H9 (cell line): ENCODE measurements at regions not wholly inside any gene's neighbourhood (a gene's known extent, or its start where the extent isn't known, plus 50 kb on each side); places are given as distances from the start of the nearest gene placed in this dataset.

Source experiments
- DNase-seq: peaks from one replicate; pipeline ENCODE4 v3.0.0-alpha.2; 2017
- H2AFZ ChIP-seq: one replicate; pipeline ENCODE4 v1.6.1; 2013; ENCODE audit warnings: mild to moderate bottlenecking, low read length, control low read depth, moderate library complexity
- H2AK5ac ChIP-seq: 2 replicates; pipeline ENCODE4 v1.6.1; 2013; ENCODE audit warnings: low read length, control low read depth, mixed read lengths; ENCODE audit not compliant: insufficient read length
- H2BK120ac ChIP-seq: one replicate; pipeline ENCODE4 v1.6.1; 2013; ENCODE audit warnings: low read depth, mild to moderate bottlenecking, low read length, control low read depth, inconsistent platforms; ENCODE audit not compliant: poor library complexity, severe bottlenecking
- H2BK12ac ChIP-seq: 2 replicates; pipeline ENCODE4 v1.6.1; 2013; ENCODE audit warnings: low read length, control low read depth, mixed read lengths, low read depth; ENCODE audit not compliant: insufficient read length
- H2BK15ac ChIP-seq: 2 replicates; pipeline ENCODE4 v1.6.1; 2013; ENCODE audit warnings: low read depth, low read length, control low read depth
- H2BK20ac ChIP-seq: one replicate; pipeline ENCODE4 v1.6.1; 2013; ENCODE audit warnings: low read depth, mild to moderate bottlenecking, low read length, control low read depth, inconsistent platforms; ENCODE audit not compliant: poor library complexity, severe bottlenecking
- H2BK5ac ChIP-seq: 2 replicates; pipeline ENCODE4 v1.6.1; 2013; ENCODE audit warnings: low read length, control low read depth, mixed read lengths; ENCODE audit not compliant: insufficient read length
- H3K14ac ChIP-seq: 2 replicates; pipeline ENCODE4 v1.6.1; 2013; ENCODE audit warnings: low read length, control low read depth; ENCODE audit not compliant: insufficient read depth
- H3K18ac ChIP-seq: 2 replicates; pipeline ENCODE4 v1.6.1; 2013; ENCODE audit warnings: low read depth, mild to moderate bottlenecking, mixed read lengths, low read length, control low read depth; ENCODE audit not compliant: insufficient read length
- H3K23ac ChIP-seq: 2 replicates; pipeline ENCODE4 v1.6.1; 2013; ENCODE audit warnings: low read length, control low read depth, mixed read lengths, low read depth; ENCODE audit not compliant: insufficient read length
- H3K23me2 ChIP-seq: 2 replicates; pipeline ENCODE4 v1.6.1; 2013; ENCODE audit warnings: low read depth, mild to moderate bottlenecking, mixed read lengths, low read length, control low read depth; ENCODE audit not compliant: insufficient read length, poor library complexity, severe bottlenecking
- H3K27ac ChIP-seq: 2 replicates; pipeline ENCODE4 v1.5.1; 2013; ENCODE audit warnings: low read length, control low read depth, mixed read lengths, low read depth; ENCODE audit not compliant: insufficient read length
- H3K27me3 ChIP-seq: 2 replicates; pipeline ENCODE4 v1.6.1; 2013; ENCODE audit warnings: low read length, control low read depth, inconsistent platforms; ENCODE audit not compliant: insufficient read depth
- H3K4ac ChIP-seq: 2 replicates; pipeline ENCODE4 v1.6.1; 2013; ENCODE audit warnings: low read depth, mild to moderate bottlenecking, control low read depth, inconsistent platforms, low read length, moderate library complexity
- H3K4me1 ChIP-seq: 2 replicates; pipeline ENCODE4 v1.6.1; 2013; ENCODE audit warnings: low read length, control low read depth, inconsistent platforms; ENCODE audit not compliant: insufficient read depth
- H3K4me2 ChIP-seq: 2 replicates; pipeline ENCODE4 v1.6.1; 2013; ENCODE audit warnings: low read length, control low read depth, mixed read lengths; ENCODE audit not compliant: insufficient read length, insufficient read depth
- H3K56ac ChIP-seq: 2 replicates; pipeline ENCODE4 v1.6.1; 2013; ENCODE audit warnings: low read depth, mild to moderate bottlenecking, mixed read lengths, low read length, control low read depth; ENCODE audit not compliant: insufficient read length
- H3K79me1 ChIP-seq: 2 replicates; pipeline ENCODE4 v1.6.1; 2013; ENCODE audit warnings: low read depth, mild to moderate bottlenecking, moderate library complexity, low read length, control low read depth, inconsistent platforms; ENCODE audit not compliant: insufficient read depth, poor library complexity, severe bottlenecking
- H3K79me2 ChIP-seq: 2 replicates; pipeline ENCODE4 v1.6.1; 2013; ENCODE audit warnings: low read length, control low read depth, inconsistent platforms; ENCODE audit not compliant: insufficient read depth
- H3K9ac ChIP-seq: 2 replicates; pipeline ENCODE4 v1.6.1; 2013; ENCODE audit warnings: low read length, control low read depth, mixed read lengths; ENCODE audit not compliant: insufficient read length; ENCODE audit errors: extremely low read depth
- H3K9me3 ChIP-seq: one replicate; pipeline ENCODE4 v1.6.1; 2013; ENCODE audit warnings: low read depth, low read length, inconsistent platforms; ENCODE audit not compliant: control insufficient read depth
- H3T11ph ChIP-seq: one replicate; pipeline ENCODE4 v1.6.1; 2013; ENCODE audit warnings: mild to moderate bottlenecking, low read length, control low read depth, inconsistent platforms
- H4K20me1 ChIP-seq: one replicate; pipeline ENCODE4 v1.6.1; 2013; ENCODE audit not compliant: control insufficient read depth, insufficient read length, insufficient read depth
- H4K5ac ChIP-seq: 2 replicates; pipeline ENCODE4 v1.6.1; 2013; ENCODE audit warnings: low read depth, mild to moderate bottlenecking, mixed read lengths, low read length, control low read depth; ENCODE audit not compliant: insufficient read length
- H4K8ac ChIP-seq: replicated peaks from 2 replicates; pipeline ENCODE4 v1.6.1; 2013; ENCODE audit warnings: low read length, control low read depth, mixed read lengths, low read depth; ENCODE audit not compliant: insufficient read length
- H4K91ac ChIP-seq: 2 replicates; pipeline ENCODE4 v1.6.1; 2013; ENCODE audit warnings: low read depth, mild to moderate bottlenecking, moderate library complexity, mixed read lengths, low read length, control low read depth; ENCODE audit not compliant: insufficient read length
- H3K27ac Mint-ChIP-seq, 3 experiments: 2 replicates in 2 of 3; 3 replicates in 1 of 3; pipeline ENCODE4 v1.8.0; 2020 to 2021; ENCODE audit warnings: mixed read lengths in 3 of 3, mild to moderate bottlenecking in 1 of 3, moderate library complexity in 1 of 3
- H3K27me3 Mint-ChIP-seq: 2 replicates; pipeline ENCODE4 v1.8.0; 2021; ENCODE audit warnings: low read depth, mild to moderate bottlenecking, moderate library complexity, mixed read lengths
- H3K36me3 Mint-ChIP-seq, 3 experiments: 2 replicates in 2 of 3; 3 replicates in 1 of 3; pipeline ENCODE4 v1.8.0; 2020 to 2021; ENCODE audit warnings: low read depth in 3 of 3, mixed read lengths in 3 of 3; ENCODE audit not compliant: insufficient read depth in 1 of 3
- H3K4me1 Mint-ChIP-seq, 2 experiments: 2 replicates each; pipeline ENCODE4 v1.8.0; 2020; ENCODE audit warnings: mixed read lengths in 2 of 2
- H3K4me3 Mint-ChIP-seq, 2 experiments: 2 replicates in 1 of 2; 3 replicates in 1 of 2; pipeline ENCODE4 v1.8.0; 2020 to 2021; ENCODE audit warnings: mild to moderate bottlenecking in 2 of 2, mixed read lengths in 2 of 2, moderate library complexity in 1 of 2
- H3K9me3 Mint-ChIP-seq, 2 experiments: 2 replicates in 1 of 2; 3 replicates in 1 of 2; pipeline ENCODE4 v1.8.0; 2020; ENCODE audit warnings: mild to moderate bottlenecking in 2 of 2, mixed read lengths in 2 of 2, moderate library complexity in 1 of 2
- CTCF ChIP-seq: fragments of 200-600 bp; sonication (generic); conservative IDR thresholded peaks from 3 replicates; pipeline ENCODE4 v1.8.0; 2021; ENCODE audit warnings: antibody characterized with exemption, mild to moderate bottlenecking
- WGBS: extraction: QIAGEN DNeasy Blood & Tissue Kit; methylation state at CpG from one replicate; pipeline ENCODE4 v1.1.7; 2013; ENCODE audit warnings: missing lambda C conversion rate, low lambda C conversion rate, mixed read lengths; ENCODE audit not compliant: insufficient read length; ENCODE audit errors: extremely low coverage; 5-methylcytosine and 5-hydroxymethylcytosine counted together

DNA sequence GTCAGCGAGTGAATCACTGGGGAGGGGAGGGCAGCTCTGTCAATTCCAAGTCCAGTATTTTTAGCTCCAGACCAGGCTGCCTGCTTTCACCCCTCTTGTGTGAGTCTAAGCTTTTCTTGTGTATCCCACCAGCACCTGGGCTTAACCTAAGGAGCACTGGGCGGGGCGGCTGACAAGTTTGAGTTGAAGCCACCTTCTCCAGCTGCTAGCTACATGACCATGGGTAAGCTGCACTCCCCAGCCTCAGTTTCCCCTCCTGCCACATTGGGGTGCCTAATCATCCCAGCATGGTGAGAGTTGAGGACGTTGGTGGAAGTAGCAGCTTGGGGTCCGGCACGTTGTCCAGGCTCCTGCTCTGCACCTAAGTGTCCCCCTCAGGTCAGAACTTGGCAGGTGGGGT is 89.8 kb upstream of the PCBD1 start:
- WGBS: no CpG with 5 or more reads among the region's 6 CpGs
- peaks cover 0 to 2% of the 10 kb centered on the region in 2 experiments; a peak in 2 of 5 replicates for H3K9me3 Mint-ChIP-seq

More for the DNA sequence above, 89.8 kb upstream of the PCBD1 start:
- no peak for DNase-seq
- Histone ChIP-seq H3K4me2 (no peak overlapping the region), H4K20me1 (no peaks in the 10 kb centered on the region), H3K27ac (no peak overlapping the region), H3K56ac (no peak overlapping the region), H3K23ac (no peak overlapping the region), H3K23me2 (no peaks in the 10 kb centered on the region), H3K14ac (no peak overlapping the region), H4K91ac (no peak overlapping the region), H2BK20ac (no peak overlapping the region), H3K4ac (no peak overlapping the region), H3K4me1 (no peaks in the 10 kb centered on the region), H3T11ph (no peak overlapping the region), H2BK120ac (no peak overlapping the region), H3K18ac (no peak overlapping the region), H2BK5ac (no peak overlapping the region), H4K5ac (no peak overlapping the region), H3K27me3 (no peaks in the 10 kb centered on the region; the same call in 1 of the 2 replicates), H2BK12ac (no peak overlapping the region), H4K8ac (no peak overlapping the region), H2AK5ac (no peak overlapping the region), H2BK15ac (no peak overlapping the region), H3K79me2 (no peaks in the 10 kb centered on the region), H3K9ac (no peak overlapping the region), H3K79me1 (no peaks in the 10 kb centered on the region), H3K9me3 (no peaks in the 10 kb centered on the region), H2AFZ (no peak overlapping the region)
- TF ChIP-seq CTCF: no peak
- Mint-ChIP-seq H3K4me3 (no peak overlapping the region), H3K4me1 (peaks cover 5 to 9% of the 10 kb centered on the region in 2 experiments; a peak in 3 of 4 replicates), H3K36me3 (no peaks in the 10 kb centered on the region; a peak in 1 of 7 replicates), H3K27ac (no peak overlapping the region), H3K27me3 (peaks cover 44% of the 10 kb centered on the region)
